ENCODE measurements at regions not wholly inside any gene's neighbourhood (a gene's known extent, or its start where the extent isn't known, plus 50 kb on each side); places are given as distances from the start of the nearest gene placed in this dataset.

- DNase-seq (ENCODE audit: low read depth), result no peak
- no peak overlapping the region for H3K4me3 ChIP-seq (ENCODE audit: low read depth, low read length)
- TF ChIP-seq CTCF (conservative IDR thresholded peaks at IDR 0.05; ENCODE audit: low read depth, low read length), result no peak
Observed at GRCh38 chr17:33352526-33352925, 59.4 kb upstream of the ASIC2 start.

- no peak for TF ChIP-seq CTCF (conservative IDR thresholded peaks at IDR 0.05; ENCODE audit: low read depth, low read length)
- DNase-seq (ENCODE audit: low read depth), result no peak
- no peak overlapping the region for H3K4me3 ChIP-seq (ENCODE audit: low read depth, low read length)
Observed at GRCh38 chr17:33356266-33356665, 63.2 kb upstream of the ASIC2 start.

- no peak overlapping the region for H3K4me3 ChIP-seq (ENCODE audit: low read depth, low read length)
- DNase-seq (ENCODE audit: low read depth), result no peak
- TF ChIP-seq CTCF (conservative IDR thresholded peaks at IDR 0.05; ENCODE audit: low read depth, low read length), result no peak
Observed at GRCh38 chr17:33363475-33363874, 70.4 kb upstream of the ASIC2 start.

GRCh38 chr17:33366960-33367359 lies 73.9 kb upstream of the ASIC2 start:
- no peak overlapping the region for H3K4me3 ChIP-seq (ENCODE audit: low read depth, low read length)
- TF ChIP-seq CTCF (conservative IDR thresholded peaks at IDR 0.05; ENCODE audit: low read depth, low read length), result no peak
- no peak for DNase-seq (ENCODE audit: low read depth)

- no peak for TF ChIP-seq CTCF (conservative IDR thresholded peaks at IDR 0.05; ENCODE audit: low read depth, low read length)
- H3K4me3 ChIP-seq (ENCODE audit: low read depth, low read length), result no peak overlapping the region
- DNase-seq (ENCODE audit: low read depth), result no peak
Observed at GRCh38 chr17:33369149-33369548, 76.1 kb upstream of the ASIC2 start.

- no peak overlapping the region for H3K4me3 ChIP-seq (ENCODE audit: low read depth, low read length)
- DNase-seq (ENCODE audit: low read depth), result no peak
- TF ChIP-seq CTCF (conservative IDR thresholded peaks at IDR 0.05; ENCODE audit: low read depth, low read length), result no peak
Observed at GRCh38 chr17:33369876-33370275, 76.8 kb upstream of the ASIC2 start.

- TF ChIP-seq CTCF (conservative IDR thresholded peaks at IDR 0.05; ENCODE audit: low read depth, low read length), result no peak
- H3K4me3 ChIP-seq (ENCODE audit: low read depth, low read length), result no peak overlapping the region
- DNase-seq (ENCODE audit: low read depth), result no peak
Observed at GRCh38 chr17:33370401-33370800, 77.3 kb upstream of the ASIC2 start.
